22Rv1 (cell line): ENCODE measurements at regions not wholly inside any gene's neighbourhood (a gene's known extent, or its start where the extent isn't known, plus 50 kb on each side); places are given as distances from the start of the nearest gene placed in this dataset.

Experiments used
- CTCF ChIP-seq: fragments of 450-650 bp; IDR thresholded peaks from 2 replicates; pipeline ENCODE4 v1.5.1; 2017; ENCODE audit warnings: mild to moderate bottlenecking
- ZFX ChIP-seq: fragments of 450-650 bp; IDR thresholded peaks from 2 replicates; pipeline ENCODE4 v1.6.1; 2017; ENCODE audit warnings: antibody characterized with exemption, borderline replicate concordance

GRCh38 chr13:40175639-40176038, 490.8 kb downstream of the FOXO1 start:
- TF ChIP-seq CTCF (no peak), ZFX (no peak)
